ENCODE measurements at regions not wholly inside any gene's neighbourhood (a gene's known extent, or its start where the extent isn't known, plus 50 kb on each side); places are given as distances from the start of the nearest gene placed in this dataset.

DNA sequence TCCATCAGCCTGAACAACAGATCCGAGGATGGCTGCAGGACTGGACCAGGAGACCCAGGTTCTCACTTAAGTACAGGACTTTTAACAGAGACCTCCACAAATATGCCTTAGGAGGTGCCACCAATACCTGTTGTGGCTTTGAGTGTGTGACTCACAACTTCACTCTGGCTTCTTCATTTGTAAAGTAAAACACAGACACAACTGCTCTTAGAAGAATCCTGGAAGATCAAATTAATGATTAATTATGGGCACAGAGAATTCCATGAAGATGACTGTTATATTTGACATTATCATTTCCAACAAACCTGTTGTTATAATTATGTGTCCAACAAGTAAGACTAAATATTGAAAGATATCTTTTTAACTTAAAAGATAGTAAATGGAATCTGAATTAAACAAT is 481.4 kb upstream of the KLHL29 start:
- TF ChIP-seq, protein P1, sequence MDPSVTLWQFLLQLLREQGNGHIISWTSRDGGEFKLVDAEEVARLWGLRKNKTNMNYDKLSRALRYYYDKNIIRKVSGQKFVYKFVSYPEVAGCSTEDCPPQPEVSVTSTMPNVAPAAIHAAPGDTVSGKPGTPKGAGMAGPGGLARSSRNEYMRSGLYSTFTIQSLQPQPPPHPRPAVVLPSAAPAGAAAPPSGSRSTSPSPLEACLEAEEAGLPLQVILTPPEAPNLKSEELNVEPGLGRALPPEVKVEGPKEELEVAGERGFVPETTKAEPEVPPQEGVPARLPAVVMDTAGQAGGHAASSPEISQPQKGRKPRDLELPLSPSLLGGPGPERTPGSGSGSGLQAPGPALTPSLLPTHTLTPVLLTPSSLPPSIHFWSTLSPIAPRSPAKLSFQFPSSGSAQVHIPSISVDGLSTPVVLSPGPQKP (IDR thresholded peaks at IDR 0.05; ENCODE audit: borderline replicate concordance, low read depth, low read length), result no peak
- no peak for TF ChIP-seq CHD1 (IDR thresholded peaks at IDR 0.05; ENCODE audit: low read depth, low read length)
- TF ChIP-seq, protein P2, sequence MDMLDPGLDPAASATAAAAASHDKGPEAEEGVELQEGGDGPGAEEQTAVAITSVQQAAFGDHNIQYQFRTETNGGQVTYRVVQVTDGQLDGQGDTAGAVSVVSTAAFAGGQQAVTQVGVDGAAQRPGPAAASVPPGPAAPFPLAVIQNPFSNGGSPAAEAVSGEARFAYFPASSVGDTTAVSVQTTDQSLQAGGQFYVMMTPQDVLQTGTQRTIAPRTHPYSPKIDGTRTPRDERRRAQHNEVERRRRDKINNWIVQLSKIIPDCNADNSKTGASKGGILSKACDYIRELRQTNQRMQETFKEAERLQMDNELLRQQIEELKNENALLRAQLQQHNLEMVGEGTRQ (IDR thresholded peaks at IDR 0.05; ENCODE audit: low read depth, low read length), result no peak
- TF ChIP-seq POLR2A (IDR thresholded peaks at IDR 0.05; ENCODE audit: low read depth, low read length), result no peak
- no peak for TF ChIP-seq RAD21 (IDR thresholded peaks at IDR 0.05; ENCODE audit: low read length)
- TF ChIP-seq SMC3 (IDR thresholded peaks at IDR 0.05; ENCODE audit: low read depth, low read length), result no peak
- TF ChIP-seq RFX5 (IDR thresholded peaks at IDR 0.05; ENCODE audit: low read depth, low read length), result no peak
- no peak for TF ChIP-seq FOS (IDR thresholded peaks at IDR 0.05; ENCODE audit: low read depth, low read length)
- TF ChIP-seq NFE2L2 (IDR thresholded peaks at IDR 0.05; ENCODE audit: low read depth, low read length), result no peak
- TF ChIP-seq MAFK (IDR thresholded peaks at IDR 0.05; ENCODE audit: low read depth, low read length), result no peak
- Histone ChIP-seq H2AK9ac (replicated peaks; ENCODE audit: low read depth, low read length, poor library complexity) (no peak overlapping the region), H2BK15ac (ENCODE audit: low read depth, low read length) (no peak overlapping the region), H4K5ac (ENCODE audit: low read depth, low read length) (no peak overlapping the region), H3K18ac (ENCODE audit: low read depth, low read length) (no peak overlapping the region), H3K27ac (ENCODE audit: insufficient read depth, low read length) (no peak overlapping the region), H3K9me3 (ENCODE audit: control insufficient read depth, insufficient read depth, low read length) (peaks cover 6% of the 10 kb centered on the region; the same call in 1 of the 2 replicates), H3K9me1 (ENCODE audit: insufficient read depth, low read length) (no peaks in the 10 kb centered on the region), H3K4me1 (ENCODE audit: control insufficient read depth, insufficient read depth, low read length) (no peaks in the 10 kb centered on the region), H2BK120ac (ENCODE audit: low read depth, low read length) (no peak overlapping the region), H3K9ac (ENCODE audit: low read depth, low read length) (no peak overlapping the region), H3K27me3 (ENCODE audit: control insufficient read depth, insufficient read depth, low read length) (no peaks in the 10 kb centered on the region), H4K20me1 (ENCODE audit: insufficient read depth, low read length) (no peaks in the 10 kb centered on the region), H2AK5ac (ENCODE audit: low read depth, low read length) (no peak overlapping the region), H3K4me2 (ENCODE audit: low read depth, low read length) (no peak overlapping the region), H3K36me3 (ENCODE audit: control insufficient read depth, insufficient read depth, low read length) (no peaks in the 10 kb centered on the region), H3K56ac (ENCODE audit: extremely low read depth, insufficient read depth, low read length) (no peak overlapping the region), H2BK5ac (ENCODE audit: low read depth, low read length, poor library complexity, severe bottlenecking) (no peak overlapping the region), H3K4ac (ENCODE audit: low read depth, low read length) (no peak overlapping the region), H3K23ac (ENCODE audit: low read depth, low read length) (no peak overlapping the region), H3K4me3 (ENCODE audit: insufficient read depth, low read depth, low read length) (no peak overlapping the region), H2AFZ (replicated peaks; ENCODE audit: low read length, poor library complexity) (no peak overlapping the region), H3K79me1 (ENCODE audit: low read depth in 1 of 2, low read length in 2 of 2) (no peaks in the 10 kb centered on the region), H4K91ac (ENCODE audit: insufficient read depth, low read depth, low read length) (no peak overlapping the region), H2BK20ac (ENCODE audit: low read depth, low read length) (no peak overlapping the region), H4K8ac (ENCODE audit: low read depth in 2 of 2, low read length in 2 of 2) (no peak overlapping the region), H3K14ac (replicated peaks; ENCODE audit: low read depth, low read length) (no peak overlapping the region)
- DNase-seq, result no peak
- in situ Hi-C loops (cut with MboI; ENCODE audit: low sequenced_read_pairs), result no loop called here
- intact Hi-C loops (cut with micrococcal nuclease), result no loop called here
- ATAC-seq (ENCODE audit: low read depth), result no peak
- CTCF ChIA-PET, result no interaction called here
- dilution Hi-C loops (cut with HindIII; ENCODE audit: low sequenced_read_pairs, unreplicated experiment), result no loop called here
- BruUV-seq (replicated peaks), result no TSS peak
- WGBS, 2 experiments (ENCODE audit: extremely low coverage in 2 of 2, insufficient read length in 1 of 2), result no CpG with 5 or more reads among the region's 1 CpG
- POLR2A ChIA-PET (ENCODE audit: unreplicated experiment), result no interaction called here

Data from IMR-90 (cell line).